Glomerular endothelial cell (primary cell): ENCODE measurements at regions not wholly inside any gene's neighbourhood (a gene's known extent, or its start where the extent isn't known, plus 50 kb on each side); places are given as distances from the start of the nearest gene placed in this dataset.

ENCODE experiments used
- DNase-seq: peaks from one replicate; pipeline ENCODE4 v3.0.0-alpha.2; 2011; ENCODE audit warnings: low read depth, low spot score; ENCODE audit errors: extremely low read depth

DNA sequence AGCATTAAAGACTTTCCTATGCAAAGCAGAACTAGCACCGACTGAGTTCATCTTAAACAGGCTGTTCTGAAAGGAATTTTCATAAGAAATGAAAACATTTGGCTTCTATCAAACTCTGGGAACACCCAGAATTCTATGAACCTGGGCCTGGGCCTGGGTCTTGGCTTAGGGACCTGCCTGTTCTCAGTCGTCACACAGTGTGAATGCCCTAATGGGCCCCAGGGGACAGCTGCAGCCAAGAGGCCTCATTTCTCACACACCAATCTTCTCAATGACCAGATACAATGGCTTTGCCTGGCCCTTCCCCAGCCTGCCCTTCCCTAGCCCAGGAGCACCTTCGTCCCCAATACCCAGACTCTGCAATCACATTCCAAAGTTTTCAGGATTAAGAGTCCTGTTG, 234.9 kb upstream of the ARHGAP20 start:
- DNase-seq = no peak

DNA sequence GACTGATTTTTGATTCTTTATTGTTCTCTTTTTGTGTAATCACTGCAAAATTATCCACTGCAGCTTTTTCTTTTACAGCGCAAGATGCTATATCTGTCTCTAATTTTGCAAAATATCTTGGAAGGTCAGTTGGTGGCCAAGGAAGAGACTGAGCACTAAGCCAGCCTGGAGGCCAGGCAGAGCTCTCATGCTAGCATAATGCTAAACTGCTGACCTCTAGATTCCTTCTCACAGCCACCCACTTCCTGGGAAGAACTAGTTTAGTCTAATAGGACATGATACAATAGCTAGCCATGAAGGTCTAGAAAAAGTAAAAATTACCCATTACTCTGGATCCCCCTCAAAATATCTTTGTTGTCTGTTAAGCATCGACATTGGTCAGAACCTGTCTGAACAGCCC, 227.2 kb upstream of the ARHGAP20 start:
- no peak for DNase-seq

DNA sequence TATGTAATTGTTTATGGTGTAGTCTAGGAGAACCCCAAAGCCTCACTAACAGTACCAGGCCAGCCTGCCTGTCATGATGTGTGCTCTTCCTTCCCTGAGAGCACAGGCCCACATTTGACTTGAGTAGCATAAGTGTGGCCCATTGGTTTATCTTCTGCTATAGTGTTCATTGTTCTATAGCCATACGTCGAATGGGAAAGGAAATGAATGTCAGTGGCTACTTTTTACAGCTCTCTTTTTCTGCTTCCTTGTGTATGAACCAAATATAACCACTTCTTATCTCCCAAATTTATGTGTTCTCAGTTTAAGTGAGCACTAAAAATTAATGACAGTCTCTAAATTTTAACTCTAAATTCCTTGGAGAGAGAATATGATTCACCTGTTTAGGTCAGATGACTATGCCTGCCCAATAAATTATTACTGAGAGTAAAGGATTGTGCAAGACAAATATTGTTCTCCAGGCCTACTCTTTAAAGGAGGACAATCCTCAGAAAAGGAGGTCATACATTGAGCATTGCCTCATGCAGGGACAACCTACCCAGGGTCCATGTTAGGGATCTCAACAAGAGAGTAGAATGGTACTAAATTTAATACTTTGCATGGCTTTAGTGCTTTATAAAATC, 222.9 kb upstream of the ARHGAP20 start:
- no peak for DNase-seq

DNA sequence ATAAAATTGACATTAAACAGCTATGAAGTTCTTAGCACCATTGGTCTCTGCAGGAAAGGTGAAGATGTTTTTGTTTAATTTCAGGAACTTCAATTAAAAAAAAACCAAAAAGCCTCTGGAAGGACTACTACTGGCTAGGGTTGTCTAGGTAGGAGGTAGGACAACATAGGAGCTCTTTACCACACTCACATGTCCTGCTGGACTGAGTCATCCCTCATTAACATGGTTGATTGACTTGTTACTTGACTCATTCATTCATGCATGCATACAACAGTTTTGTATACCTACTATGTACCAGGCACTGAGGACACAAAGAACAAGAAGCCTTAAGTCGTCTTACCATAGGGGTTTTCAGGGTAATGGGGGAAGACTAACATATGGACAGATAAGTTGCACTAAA, 216.9 kb upstream of the ARHGAP20 start:
- no peak for DNase-seq

DNA sequence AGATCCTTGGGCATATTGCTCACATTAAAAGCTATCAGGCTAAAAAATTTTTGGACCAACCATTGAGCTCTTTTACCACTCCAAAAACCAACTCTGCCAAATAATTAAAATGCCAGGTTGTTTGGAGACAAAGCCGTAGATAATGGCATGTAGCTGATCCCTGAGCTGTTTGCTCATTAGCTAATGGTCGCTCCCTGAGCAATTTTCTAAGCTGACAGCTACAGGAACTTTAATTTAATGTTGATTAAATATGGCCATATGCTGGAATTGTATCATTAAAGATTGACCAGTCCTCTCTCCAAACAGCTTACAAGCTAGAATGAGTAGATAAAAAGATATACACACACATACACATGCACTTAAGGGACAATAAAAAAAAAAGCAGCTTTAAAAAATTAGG, 216.2 kb upstream of the ARHGAP20 start:
- DNase-seq = no peak

DNA sequence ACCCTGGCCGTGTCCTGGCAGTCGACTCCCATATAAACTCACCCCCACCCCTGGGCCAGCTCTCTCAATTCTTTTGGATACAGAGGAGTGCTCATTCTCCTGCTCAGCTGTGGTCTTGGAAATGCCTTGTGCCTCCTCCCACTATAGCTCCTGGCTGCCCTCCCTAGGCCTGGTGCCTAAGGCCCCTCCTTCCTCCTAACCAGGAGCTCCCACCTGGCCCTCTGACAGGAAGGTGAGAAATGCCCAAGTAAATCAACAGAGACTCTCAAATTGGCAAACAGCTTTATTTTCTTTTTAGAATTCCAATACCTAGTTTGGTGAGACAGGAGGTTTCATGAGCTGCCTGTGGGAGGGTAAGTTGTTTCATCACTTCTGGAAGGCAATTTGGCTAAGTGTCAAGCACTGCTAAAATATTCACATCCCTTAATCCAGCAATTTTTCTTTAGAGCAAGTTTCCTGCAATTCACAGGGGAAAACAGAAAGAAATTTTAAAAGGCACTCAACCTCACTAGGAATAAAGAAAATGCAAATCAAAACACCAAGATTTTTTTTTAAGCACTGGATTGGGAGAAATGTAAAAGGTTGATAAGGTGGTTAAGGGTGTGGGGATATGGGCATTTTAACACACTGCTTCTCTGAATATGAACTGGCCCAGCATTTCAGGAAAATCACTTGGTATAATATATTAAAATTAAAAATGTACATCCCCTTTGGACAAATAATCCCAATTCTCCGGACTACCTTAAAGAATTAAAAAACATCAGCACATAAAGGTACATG, 209.7 kb upstream of the ARHGAP20 start:
- no peak for DNase-seq

DNA sequence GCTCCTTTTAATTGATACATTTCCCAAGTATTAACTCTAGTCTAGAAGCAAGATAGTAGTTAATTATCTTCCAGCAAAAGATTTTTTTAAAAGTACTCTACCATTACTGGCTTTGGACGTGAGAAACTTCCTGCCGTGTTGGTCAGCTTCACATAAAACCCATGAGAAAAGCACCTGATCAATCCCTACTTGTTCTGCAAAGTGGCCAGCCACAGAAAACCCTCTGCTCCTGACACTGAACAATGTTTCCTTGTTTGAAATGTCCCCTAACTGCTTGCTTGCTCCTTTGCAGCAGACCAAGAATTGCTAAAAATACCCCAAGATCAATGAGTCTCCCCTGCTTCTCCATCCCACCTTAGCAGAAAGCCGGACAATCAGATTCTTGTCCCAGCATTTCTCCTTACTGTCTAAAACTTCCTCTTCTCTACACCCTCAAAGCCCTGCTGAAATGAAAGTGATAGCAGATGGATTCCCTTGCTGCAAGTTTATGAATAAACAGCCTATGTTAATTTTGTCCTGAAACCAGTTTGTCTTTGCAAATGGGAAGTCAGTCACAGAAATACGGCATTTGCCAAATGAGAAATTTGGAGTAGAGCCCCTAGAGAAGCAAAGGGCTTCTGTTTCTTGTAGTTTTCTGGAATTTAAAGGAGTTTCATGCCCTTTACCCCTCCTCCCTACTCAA, 207.1 kb upstream of the ARHGAP20 start:
- no peak for DNase-seq

DNA sequence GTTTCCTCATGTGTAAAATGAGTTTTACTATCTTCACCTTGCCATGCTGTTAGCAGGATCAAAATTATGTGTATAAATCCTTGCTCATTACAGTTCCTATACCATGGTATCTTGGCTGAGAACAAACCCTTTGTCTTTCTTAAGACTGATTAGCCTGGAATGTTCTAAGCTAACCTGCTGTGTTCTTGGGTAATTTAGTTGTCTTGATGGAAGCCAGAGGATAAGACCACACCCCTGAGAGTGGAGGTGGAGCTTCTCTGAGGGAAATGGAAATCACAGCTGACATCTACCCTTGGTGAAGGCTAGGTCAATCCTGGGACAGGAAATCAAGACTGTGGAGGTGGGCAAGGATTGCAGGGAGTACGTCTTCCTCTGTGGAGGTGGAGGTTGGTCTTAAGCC, 206.1 kb upstream of the ARHGAP20 start:
- DNase-seq = no peak

DNA sequence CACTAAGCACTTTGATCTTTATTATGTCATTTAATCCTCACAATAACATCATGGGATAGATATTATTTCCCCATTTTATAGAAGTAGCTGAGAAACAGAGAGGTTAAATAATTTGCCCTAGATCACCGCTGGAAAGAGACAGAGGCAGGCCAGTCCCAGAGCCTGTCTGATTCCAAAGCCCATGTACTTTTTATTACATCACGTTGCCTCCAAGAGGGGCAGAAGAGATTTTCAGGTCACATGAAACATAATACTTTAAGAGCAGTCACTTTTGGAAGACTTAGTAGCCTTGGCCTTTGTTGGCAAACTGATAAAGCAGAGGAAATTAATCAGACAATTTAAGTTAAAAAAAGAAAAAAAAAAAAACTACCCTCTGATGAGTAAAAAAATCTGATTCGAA, 200.2 kb upstream of the ARHGAP20 start:
- DNase-seq = no peak

DNA sequence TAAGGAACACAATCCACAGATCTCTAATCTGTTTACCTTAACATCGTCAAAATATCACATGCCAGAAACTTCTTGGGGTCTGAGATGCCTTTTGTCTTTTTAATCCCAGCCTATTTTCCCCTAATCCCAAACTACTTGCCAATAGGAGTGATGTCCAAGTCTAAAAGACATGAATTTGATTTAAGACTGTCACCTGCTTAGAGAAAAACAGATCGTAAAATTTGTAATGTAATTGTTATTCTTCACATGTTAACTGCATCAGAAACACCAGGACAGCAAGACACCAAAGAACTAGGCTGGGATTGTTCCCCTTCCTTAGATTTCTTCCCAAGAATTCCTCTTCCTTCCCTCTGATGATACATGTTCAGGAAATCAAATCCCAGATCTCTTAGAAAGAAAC, 198.1 kb upstream of the ARHGAP20 start:
- no peak for DNase-seq

DNA sequence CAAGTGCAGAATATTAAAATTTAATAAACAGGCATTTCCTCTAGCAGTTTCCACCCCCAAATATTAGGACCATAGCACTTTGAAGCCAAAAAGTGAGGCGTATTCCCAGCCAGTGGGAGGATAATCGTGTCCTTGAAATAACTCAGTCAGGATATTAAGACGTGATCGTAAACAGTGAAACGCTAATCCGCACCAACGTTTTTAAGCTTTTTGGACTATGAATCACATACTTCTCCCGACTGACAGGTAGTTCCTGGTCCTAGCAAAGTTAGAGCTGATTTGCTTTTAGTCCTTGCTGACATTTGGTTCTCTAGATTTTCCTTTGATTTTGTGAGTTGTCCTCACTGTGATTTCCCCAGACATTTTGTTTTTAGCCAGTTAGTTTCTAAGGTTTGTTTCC, 197.1 kb upstream of the ARHGAP20 start:
- no peak for DNase-seq

DNA sequence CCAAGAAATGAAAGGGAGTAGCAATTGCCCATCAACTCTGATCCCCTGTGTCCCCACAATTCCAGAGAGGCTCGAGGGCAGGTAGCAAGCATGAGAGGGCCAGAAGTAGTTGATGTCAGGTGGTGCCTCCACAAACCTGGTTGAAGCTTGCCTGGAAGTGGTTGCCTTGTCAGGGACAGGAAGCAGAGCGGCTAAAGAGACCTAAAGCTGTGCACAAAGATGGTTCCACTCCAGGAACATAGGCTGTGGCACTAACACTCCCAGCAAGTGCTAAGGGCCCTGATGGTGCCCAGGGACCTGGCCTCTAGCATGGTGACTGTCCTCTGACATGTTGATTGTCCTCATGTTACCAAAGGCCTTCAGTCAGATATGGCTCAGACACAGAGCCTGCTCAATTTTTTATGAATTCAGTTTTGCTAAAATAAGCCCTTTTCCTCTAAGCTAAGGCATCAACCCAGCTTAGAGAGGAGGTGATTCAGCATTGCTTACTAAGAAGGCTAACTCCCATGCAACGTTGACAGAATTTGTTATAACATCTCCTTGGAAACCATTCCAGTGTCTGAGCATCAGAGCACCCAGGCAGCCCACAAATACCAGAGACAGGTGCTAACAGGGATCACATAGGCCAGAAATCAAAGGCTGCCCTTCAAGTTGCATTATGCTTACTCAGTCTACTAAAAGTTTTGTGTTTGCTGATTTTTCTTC, 196.3 kb upstream of the ARHGAP20 start:
- no peak for DNase-seq

DNA sequence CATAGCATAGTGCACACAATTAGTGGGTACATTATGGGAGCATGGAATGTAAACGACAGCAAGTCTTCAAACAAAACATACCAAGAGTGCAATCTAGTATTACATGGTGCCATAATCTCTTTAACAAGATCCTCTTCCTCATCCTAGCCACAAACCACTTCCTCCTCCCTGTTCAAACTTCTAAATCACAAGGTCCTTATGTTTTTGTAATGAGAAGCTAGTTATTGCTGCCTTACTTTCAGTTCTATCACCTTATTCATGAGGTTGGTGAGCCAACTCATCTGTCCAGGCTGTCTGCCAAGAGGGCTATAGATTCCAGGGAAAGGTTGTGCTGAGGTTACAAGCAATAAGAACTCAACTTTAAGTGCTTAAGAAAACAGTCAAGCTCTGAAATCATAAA, 195.4 kb upstream of the ARHGAP20 start:
- DNase-seq = peak; percentile 16

DNA sequence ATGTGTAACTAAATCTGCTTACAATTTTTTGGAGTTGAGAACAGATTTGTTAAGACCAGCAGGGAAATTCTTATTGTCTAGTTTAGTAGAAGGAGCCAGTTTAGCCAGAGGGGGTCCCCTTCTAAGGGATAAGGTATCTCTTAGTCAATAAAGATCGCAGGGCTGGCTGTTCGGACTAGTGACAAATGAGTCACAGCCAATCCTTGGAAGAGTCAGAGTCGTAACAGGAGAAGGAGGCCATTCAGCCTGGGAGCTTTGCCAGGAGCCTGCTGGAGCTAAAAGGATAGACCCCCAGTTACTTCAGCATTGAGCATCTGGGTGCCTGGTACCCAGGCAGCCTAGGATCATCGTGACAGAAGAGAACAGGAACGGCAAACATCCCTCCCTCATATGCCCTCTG, 191.6 kb upstream of the ARHGAP20 start:
- DNase-seq = no peak

DNA sequence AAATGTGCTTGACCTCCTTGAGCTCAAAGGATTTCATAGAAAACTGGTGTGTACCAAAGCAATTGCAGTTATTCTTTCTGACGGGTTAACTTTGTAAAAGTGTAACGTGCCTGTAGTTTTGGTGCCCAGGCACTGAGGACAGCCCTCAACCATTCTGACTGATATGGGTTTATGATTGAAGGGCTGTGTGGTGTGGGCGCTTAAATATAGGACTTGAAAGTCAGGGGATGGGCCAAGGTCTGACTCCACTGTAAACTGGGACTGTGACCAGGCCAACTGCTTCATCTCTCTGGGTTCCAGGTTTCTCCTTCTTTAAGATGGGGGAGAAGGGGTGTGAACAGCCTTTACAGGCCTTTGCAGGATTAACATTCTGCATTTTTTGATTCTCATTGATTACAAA, 191.1 kb upstream of the ARHGAP20 start:
- DNase-seq = no peak

DNA sequence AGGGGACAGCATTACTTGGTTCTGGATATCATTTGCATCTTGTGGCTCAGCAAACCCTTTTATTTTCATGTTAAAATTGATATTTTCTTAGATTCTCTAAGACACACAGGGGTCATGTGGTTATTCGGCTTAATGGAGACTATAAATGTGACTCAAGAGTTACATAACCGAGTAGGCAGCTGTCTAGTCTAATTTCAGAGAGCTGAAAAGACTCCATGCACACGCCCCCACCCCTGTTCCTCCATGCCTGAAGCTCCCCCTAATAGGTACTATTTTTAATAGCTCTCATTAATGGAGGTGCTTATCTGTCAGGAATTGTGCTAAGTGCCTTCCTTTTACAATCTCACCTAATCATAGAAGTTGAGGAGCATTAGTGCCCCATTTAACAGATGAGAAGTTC, 189.2 kb upstream of the ARHGAP20 start:
- no peak for DNase-seq

DNA sequence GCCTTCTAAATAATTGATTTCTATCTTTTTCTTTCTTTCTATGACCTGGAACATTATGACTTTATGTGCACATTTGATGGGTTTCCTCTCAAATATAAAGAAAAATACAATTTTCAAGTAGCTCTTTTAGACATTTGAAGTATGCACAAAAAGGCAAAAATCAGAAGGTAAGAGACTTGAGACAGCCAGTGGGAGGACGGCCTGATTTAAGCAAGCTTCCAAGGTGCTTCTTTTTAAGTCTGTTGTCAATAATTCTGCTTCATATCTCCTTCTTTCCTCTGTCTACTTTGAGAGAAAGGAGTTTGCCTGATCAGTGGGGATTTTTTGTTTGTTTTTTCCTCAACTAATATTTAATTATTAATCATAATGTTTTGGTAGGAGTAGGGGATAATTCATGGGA, 188.2 kb upstream of the ARHGAP20 start:
- DNase-seq = no peak

DNA sequence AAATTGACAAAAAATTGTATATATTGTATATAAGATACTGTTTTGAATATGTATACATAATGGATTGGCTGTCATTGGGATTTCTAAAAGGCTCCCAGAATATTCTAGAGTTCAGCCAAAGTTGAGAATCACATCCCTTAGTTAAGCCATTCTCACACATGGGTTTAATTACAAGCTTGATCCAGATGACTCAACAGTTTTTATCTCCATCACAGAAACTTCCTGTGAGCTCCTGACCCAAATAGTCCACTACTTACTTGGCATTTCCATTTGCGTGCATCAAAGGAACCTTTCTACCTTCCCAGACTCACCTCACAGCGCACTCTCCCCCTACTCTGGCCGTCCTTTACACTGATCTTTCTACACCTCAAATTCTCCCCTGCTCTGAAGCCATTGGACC, 184.8 kb upstream of the ARHGAP20 start:
- no peak for DNase-seq

DNA sequence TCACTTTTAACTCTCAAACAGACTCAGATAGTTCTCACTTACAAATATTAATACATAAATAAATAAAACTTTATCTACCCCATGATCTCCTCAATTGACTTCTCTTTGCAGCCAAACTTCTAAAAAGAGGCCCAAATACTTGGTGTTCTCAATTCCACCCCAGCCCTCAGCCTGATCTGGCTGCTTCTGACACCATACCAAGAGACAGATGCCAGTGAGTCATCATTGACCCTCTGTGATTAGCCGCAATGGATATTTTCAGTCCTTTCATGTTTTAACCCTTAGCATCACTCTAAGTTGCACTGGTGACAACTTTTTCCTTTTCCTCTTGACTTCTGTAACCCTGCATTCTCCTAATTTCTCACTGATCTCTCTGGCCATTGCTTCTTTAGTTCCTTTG, 184.1 kb upstream of the ARHGAP20 start:
- DNase-seq = no peak

DNA sequence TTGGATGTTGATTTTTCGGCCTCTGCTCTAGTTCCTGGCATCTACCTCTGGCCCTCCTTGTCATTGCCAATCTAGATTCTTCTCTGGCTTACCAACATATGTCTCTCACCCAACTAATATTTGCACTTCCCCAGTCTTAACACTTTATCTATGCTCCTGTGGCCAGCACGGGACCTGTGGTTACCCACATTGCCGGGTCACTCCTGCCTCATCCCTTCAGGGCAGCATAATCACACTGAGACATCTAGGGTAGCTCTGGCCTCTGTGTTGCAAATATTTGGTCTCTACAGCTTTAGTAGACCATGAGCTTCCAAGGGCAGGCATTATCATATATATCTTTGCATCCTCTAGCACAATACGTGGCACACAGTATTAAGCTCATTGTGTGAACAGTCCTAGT, 182.0 kb upstream of the ARHGAP20 start:
- DNase-seq = no peak

DNA sequence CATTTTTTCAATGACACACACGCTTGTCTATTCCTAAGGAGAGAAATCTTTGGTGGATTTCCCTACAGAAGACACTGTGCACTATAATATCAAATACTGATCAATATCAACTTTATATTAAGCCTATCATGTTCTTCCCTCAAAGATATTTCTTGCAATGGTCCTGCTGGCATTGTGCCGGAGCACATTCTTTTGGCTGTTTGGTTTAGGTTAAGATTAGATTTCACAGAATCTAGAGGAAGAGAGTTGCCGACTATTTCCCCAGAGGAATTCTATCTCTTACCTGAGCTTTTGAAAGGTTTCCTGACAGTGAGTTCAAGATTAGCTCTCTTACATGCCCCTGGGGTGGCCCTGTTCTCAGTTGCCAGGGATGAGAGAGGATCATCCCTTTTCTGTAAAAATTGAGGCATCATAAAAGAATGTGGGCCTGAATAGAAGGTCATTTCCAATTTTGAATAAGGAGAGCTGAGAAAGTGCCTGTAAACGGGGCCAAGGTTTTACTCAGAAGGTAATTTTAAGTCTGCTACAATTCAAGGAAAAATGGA, 180.6 kb upstream of the ARHGAP20 start:
- DNase-seq = no peak
